Endothelial cell of umbilical vein (primary cell): ENCODE measurements at regions not wholly inside any gene's neighbourhood (a gene's known extent, or its start where the extent isn't known, plus 50 kb on each side); places are given as distances from the start of the nearest gene placed in this dataset.

ENCODE experiments used
- CTCF ChIP-seq, 2 donors: IDR thresholded peaks; 1 replicate in 1 of 2; 2 replicates in 1 of 2; pipeline ENCODE4 v1.5.1; 2011; ENCODE audit warnings: low read length in 2 of 2, mild to moderate bottlenecking in 2 of 2, moderate library complexity in 2 of 2, control low read depth in 1 of 2, inconsistent platforms in 1 of 2, low read depth in 1 of 2; ENCODE audit not compliant: insufficient read depth in 1 of 2; ENCODE audit errors: extremely low read depth in 1 of 2
- EZH2 ChIP-seq: IDR thresholded peaks from 2 replicates; pipeline ENCODE4 v1.6.1; 2012; ENCODE audit warnings: borderline replicate concordance, low read depth, mild to moderate bottlenecking, moderate library complexity, low read length, inconsistent platforms; ENCODE audit not compliant: severe bottlenecking
- FOS ChIP-seq: IDR thresholded peaks from 2 replicates; pipeline ENCODE4 v1.6.1; 2011; ENCODE audit warnings: mild to moderate bottlenecking, low read length, moderate library complexity, borderline replicate concordance; ENCODE audit not compliant: insufficient read depth
- GATA2 ChIP-seq: IDR thresholded peaks from 2 replicates; pipeline ENCODE4 v1.7.0; 2011; ENCODE audit warnings: low read depth, mild to moderate bottlenecking, moderate library complexity, mixed read lengths, low read length; ENCODE audit not compliant: insufficient read length, insufficient read depth
- POLR2A ChIP-seq: IDR thresholded peaks from 2 replicates; pipeline ENCODE4 v1.6.1; 2012; ENCODE audit warnings: low read depth, mild to moderate bottlenecking, control low read depth, low read length
- POLR2AphosphoS5 ChIP-seq: IDR thresholded peaks from 2 replicates; pipeline ENCODE4 v1.6.1; 2012; ENCODE audit warnings: low read depth, mild to moderate bottlenecking, control low read depth, low read length, moderate library complexity; ENCODE audit not compliant: insufficient read depth
- TF ChIP-seq, protein P1 (sequence below): IDR thresholded peaks from 2 replicates; pipeline ENCODE4 v1.6.1; 2011; ENCODE audit not compliant: insufficient read depth, insufficient read length

GRCh38 chr22:48433647-48434046 lies 1394.0 kb downstream of the BRD1 start:
- no peak for TF ChIP-seq POLR2A
- TF ChIP-seq POLR2AphosphoS5, result no peak
- no peak for TF ChIP-seq CTCF (IDR thresholded peaks at IDR 0.05; ENCODE audit: extremely low read depth in 1 of 2, insufficient read depth in 1 of 2, low read depth in 1 of 2, low read length in 2 of 2)
- no peak for TF ChIP-seq FOS
- TF ChIP-seq GATA2, result no peak
- no peak for TF ChIP-seq EZH2
- TF ChIP-seq, protein P1, sequence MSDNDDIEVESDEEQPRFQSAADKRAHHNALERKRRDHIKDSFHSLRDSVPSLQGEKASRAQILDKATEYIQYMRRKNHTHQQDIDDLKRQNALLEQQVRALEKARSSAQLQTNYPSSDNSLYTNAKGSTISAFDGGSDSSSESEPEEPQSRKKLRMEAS, result no peak
